IMR-90 (cell line): ENCODE measurements at regions not wholly inside any gene's neighbourhood (a gene's known extent, or its start where the extent isn't known, plus 50 kb on each side); places are given as distances from the start of the nearest gene placed in this dataset.

Experiments
- ATAC-seq: fragments of 200-7000 bp; cut with Tn5 transposase; 2 replicates; pipeline ENCODE4 v1.9.1; 2020; ENCODE audit warnings: low read depth, mild to moderate bottlenecking, moderate library complexity
- BruUV-seq: library from RNA; stranded (reverse); fragments of 400-500 nt; replicated peaks from 2 replicates; lab custom pipeline; 2021; lab: Mats Ljungman, UMichigan
- CTCF ChIA-PET: fragments of 300-600 bp; formaldehyde crosslinking; extraction: SDS; loops from one replicate; lab custom pipeline; 2021; ENCODE audit warnings: antibody characterized with exemption; lab: Yijun Ruan, JAX
- POLR2A ChIA-PET: fragments of 300-600 bp; sonication (Branson Sonifier 250); formaldehyde crosslinking; loops from one replicate; lab custom pipeline; 2022; ENCODE audit warnings: antibody characterized with exemption; ENCODE audit not compliant: unreplicated experiment; lab: Charles Lee
- DNase-seq: peaks from one replicate; pipeline ENCODE4 v3.0.0; 2013
- H2AFZ ChIP-seq: replicated peaks from 2 replicates; pipeline ENCODE3; 2013; ENCODE audit warnings: low read length, mild to moderate bottlenecking; ENCODE audit not compliant: poor library complexity
- H2AK5ac ChIP-seq: 2 replicates; pipeline ENCODE4 v1.6.1; 2013; ENCODE audit warnings: low read depth, low read length, inconsistent platforms
- H2AK9ac ChIP-seq: replicated peaks from 2 replicates; pipeline ENCODE3; 2013; ENCODE audit warnings: mild to moderate bottlenecking, low read depth, low read length, moderate library complexity; ENCODE audit not compliant: poor library complexity
- H2BK120ac ChIP-seq: 2 replicates; pipeline ENCODE4 v1.6.1; 2013; ENCODE audit warnings: low read depth, low read length, inconsistent platforms
- H2BK15ac ChIP-seq: 3 replicates; pipeline ENCODE4 v1.6.1; 2013; ENCODE audit warnings: low read depth, low read length, inconsistent platforms
- H2BK20ac ChIP-seq: 2 replicates; pipeline ENCODE4 v1.6.1; 2013; ENCODE audit warnings: low read depth, mild to moderate bottlenecking, inconsistent platforms, low read length, moderate library complexity
- H2BK5ac ChIP-seq: 2 replicates; pipeline ENCODE4 v1.6.1; 2013; ENCODE audit warnings: mild to moderate bottlenecking, low read depth, low read length, inconsistent platforms; ENCODE audit not compliant: poor library complexity, severe bottlenecking
- H3K14ac ChIP-seq: replicated peaks from 2 replicates; pipeline ENCODE4 v1.6.1; 2013; ENCODE audit warnings: low read depth, low read length, inconsistent platforms
- H3K18ac ChIP-seq: 2 replicates; pipeline ENCODE4 v1.6.1; 2013; ENCODE audit warnings: low read depth, low read length, control low read depth
- H3K23ac ChIP-seq: 2 replicates; pipeline ENCODE4 v1.6.1; 2013; ENCODE audit warnings: low read depth, low read length, inconsistent platforms
- H3K27ac ChIP-seq: 2 replicates; pipeline ENCODE4 v1.5.1; 2013; ENCODE audit warnings: mild to moderate bottlenecking, control low read depth, low read length; ENCODE audit not compliant: insufficient read depth
- H3K27me3 ChIP-seq: 2 replicates; pipeline ENCODE4 v1.6.1; 2013; ENCODE audit warnings: low read length; ENCODE audit not compliant: control insufficient read depth, insufficient read depth
- H3K36me3 ChIP-seq: 2 replicates; pipeline ENCODE4 v1.6.1; 2013; ENCODE audit warnings: low read length, mixed read lengths; ENCODE audit not compliant: control insufficient read depth, insufficient read depth
- H3K4ac ChIP-seq: 2 replicates; pipeline ENCODE4 v1.6.1; 2013; ENCODE audit warnings: low read depth, low read length, inconsistent platforms
- H3K4me1 ChIP-seq: 2 replicates; pipeline ENCODE4 v1.6.1; 2013; ENCODE audit warnings: low read length, mixed read lengths; ENCODE audit not compliant: control insufficient read depth, insufficient read depth
- H3K4me2 ChIP-seq: 2 replicates; pipeline ENCODE4 v1.6.1; 2013; ENCODE audit warnings: low read depth, mild to moderate bottlenecking, control low read depth, low read length, moderate library complexity
- H3K4me3 ChIP-seq: 2 replicates; pipeline ENCODE4 v1.5.1; 2013; ENCODE audit warnings: low read depth, mild to moderate bottlenecking, control low read depth, low read length, moderate library complexity; ENCODE audit not compliant: insufficient read depth
- H3K56ac ChIP-seq: 2 replicates; pipeline ENCODE4 v1.6.1; 2013; ENCODE audit warnings: low read length, inconsistent platforms; ENCODE audit not compliant: insufficient read depth; ENCODE audit errors: extremely low read depth
- H3K79me1 ChIP-seq, 2 experiments: 2 replicates each; pipeline ENCODE4 v1.6.1; 2013; ENCODE audit warnings: low read length in 2 of 2, inconsistent platforms in 1 of 2, low read depth in 1 of 2
- H3K9ac ChIP-seq: 2 replicates; pipeline ENCODE4 v1.6.1; 2013; ENCODE audit warnings: low read depth, low read length, control low read depth
- H3K9me1 ChIP-seq: 2 replicates; pipeline ENCODE4 v1.6.1; 2013; ENCODE audit warnings: low read length, inconsistent platforms; ENCODE audit not compliant: insufficient read depth
- H3K9me3 ChIP-seq: 2 replicates; pipeline ENCODE4 v1.6.1; 2013; ENCODE audit warnings: low read length; ENCODE audit not compliant: control insufficient read depth, insufficient read depth
- H4K20me1 ChIP-seq: 2 replicates; pipeline ENCODE4 v1.6.1; 2013; ENCODE audit warnings: low read length, inconsistent platforms; ENCODE audit not compliant: insufficient read depth
- H4K5ac ChIP-seq: 2 replicates; pipeline ENCODE4 v1.6.1; 2013; ENCODE audit warnings: mild to moderate bottlenecking, low read depth, low read length, control low read depth
- H4K8ac ChIP-seq, 2 experiments: 2 replicates each; pipeline ENCODE4 v1.6.1; 2013; ENCODE audit warnings: low read depth in 2 of 2, low read length in 2 of 2, control low read depth in 1 of 2, inconsistent platforms in 1 of 2
- H4K91ac ChIP-seq: 2 replicates; pipeline ENCODE4 v1.6.1; 2013; ENCODE audit warnings: low read depth, low read length, inconsistent platforms; ENCODE audit not compliant: insufficient read depth
- BHLHE40 ChIP-seq: fragments of 150-350 bp; IDR thresholded peaks from 2 replicates; pipeline ENCODE4 v1.6.1; 2016; ENCODE audit warnings: mild to moderate bottlenecking, low read depth, low read length
- CEBPB ChIP-seq: IDR thresholded peaks from 2 replicates; pipeline ENCODE4 v1.6.1; 2012; ENCODE audit warnings: low read depth, low read length, improper control_type of control experiment
- CHD1 ChIP-seq: IDR thresholded peaks from 2 replicates; pipeline ENCODE4 v1.6.1; 2012; ENCODE audit warnings: low read depth, low read length, improper control_type of control experiment
- FOS ChIP-seq: fragments of 150-350 bp; IDR thresholded peaks from 2 replicates; pipeline ENCODE4 v1.6.1; 2016; ENCODE audit warnings: low read depth, low read length
- MAFK ChIP-seq: IDR thresholded peaks from 2 replicates; pipeline ENCODE4 v1.6.1; 2012; ENCODE audit warnings: low read depth, low read length, improper control_type of control experiment
- MAZ ChIP-seq: IDR thresholded peaks from 2 replicates; pipeline ENCODE4 v1.6.1; 2012; ENCODE audit warnings: low read depth, mild to moderate bottlenecking, low read length, improper control_type of control experiment, moderate library complexity, borderline replicate concordance
- MXI1 ChIP-seq: IDR thresholded peaks from 2 replicates; pipeline ENCODE4 v1.6.1; 2012; ENCODE audit warnings: low read depth, mild to moderate bottlenecking, low read length, moderate library complexity, borderline replicate concordance
- NFE2L2 ChIP-seq: fragments of 150-350 bp; IDR thresholded peaks from 2 replicates; pipeline ENCODE4 v1.6.1; 2016; ENCODE audit warnings: low read depth, mild to moderate bottlenecking, low read length
- SMC3 ChIP-seq: fragments of 150-350 bp; IDR thresholded peaks from 2 replicates; pipeline ENCODE4 v1.6.1; 2016; ENCODE audit warnings: low read depth, mild to moderate bottlenecking, antibody characterized with exemption, low read length, moderate library complexity
- WGBS, 2 experiments: methylation state at CpG; one replicate each; pipeline versions ENCODE4 v1.1.5 to v1.1.7; 2013; ENCODE audit warnings: missing lambda C conversion rate in 2 of 2; ENCODE audit not compliant: insufficient read length in 1 of 2; ENCODE audit errors: extremely low coverage in 2 of 2; 5-methylcytosine and 5-hydroxymethylcytosine counted together
- dilution Hi-C: fragments of 300-500 bp; cut with HindIII; formaldehyde crosslinking; loops from one replicate; pipeline ENCODE4 v1.14.3; 2018; ENCODE audit warnings: low sequenced_read_pairs; ENCODE audit not compliant: unreplicated experiment
- in situ Hi-C: fragments of 300-500 bp; cut with MboI; formaldehyde crosslinking; loops from 3 replicates; pipeline ENCODE4 v1.14.3; 2019; ENCODE audit warnings: low sequenced_read_pairs, inconsistent platforms, mixed read lengths
- intact Hi-C: fragments of 100-400 bp; cut with micrococcal nuclease; formaldehyde crosslinking; loops from 2 replicates; pipeline ENCODE4 v1.10.0; 2022
- TF ChIP-seq, protein P1 (sequence below): fragments of 150-350 bp; IDR thresholded peaks from 2 replicates; pipeline ENCODE4 v1.6.1; 2016; ENCODE audit warnings: low read depth, mild to moderate bottlenecking, low read length, moderate library complexity, borderline replicate concordance
- TF ChIP-seq, protein P2 (sequence below): conservative IDR thresholded peaks from 2 replicates; pipeline ENCODE4 v1.5.1; 2012; ENCODE audit warnings: mild to moderate bottlenecking, low read depth, low read length, improper control_type of control experiment

DNA sequence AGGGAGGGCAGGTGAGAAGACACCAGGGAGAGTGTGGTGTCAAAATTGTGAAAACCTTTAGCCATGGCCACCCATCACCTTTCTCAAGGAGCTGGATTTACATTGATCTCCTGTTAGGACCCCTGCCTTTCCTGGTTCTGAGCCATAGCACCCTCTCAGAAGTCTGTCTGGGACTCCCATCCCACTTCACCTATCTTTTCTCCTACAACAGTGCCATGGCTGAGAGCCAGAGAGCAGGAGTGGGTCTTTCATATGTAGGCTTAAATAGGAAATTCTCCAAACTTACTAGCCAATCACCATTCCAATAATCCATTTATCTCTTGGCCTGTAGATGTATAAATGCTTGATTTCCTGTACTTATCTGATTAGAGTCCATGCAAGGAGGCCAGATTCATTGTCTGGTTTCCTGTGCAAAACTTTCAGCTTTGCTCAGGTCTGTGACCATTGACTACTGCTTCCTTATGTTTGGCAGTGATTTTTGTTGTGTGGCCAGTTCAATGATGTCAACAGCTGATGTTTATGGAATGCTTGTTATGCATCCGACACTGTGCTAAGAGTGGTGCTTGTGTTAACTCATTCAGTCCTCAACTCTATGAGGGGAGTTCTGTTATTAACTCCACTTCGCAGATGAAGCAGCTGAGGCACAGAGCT, 57.6 kb upstream of the IGFBP5 start:
- intact Hi-C loops (no loop called here), dilution Hi-C loops (no loop called here), in situ Hi-C loops (no loop called here)
- DNase-seq (peak; percentile 11), ATAC-seq (peak; percentile 75)
- H3K27ac ChIP-seq, result no peak overlapping the region
- no peak overlapping the region for H3K56ac ChIP-seq
- no peak overlapping the region for H2BK15ac ChIP-seq
- no peaks in the 10 kb centered on the region for H3K9me1 ChIP-seq
- no peak overlapping the region for H4K5ac ChIP-seq
- no peak overlapping the region for H2AK5ac ChIP-seq
- ChIA-PET CTCF (interaction anchor here (1.0 kb wide), 1 partner anchor 48 kb away, joined by 3 read pairs; no protein-coding TSS in a partner anchor), POLR2A (interaction anchor here (0.5 kb wide), 1 partner anchor 118 kb away, joined by 4 read pairs; no protein-coding TSS in a partner anchor)
- no peak overlapping the region for H2BK20ac ChIP-seq
- no peak overlapping the region for H3K4me3 ChIP-seq
- no TSS peak for BruUV-seq
- peaks cover 2% of the 10 kb centered on the region; the same call in 1 of the 2 replicates for H3K4me1 ChIP-seq
- no peaks in the 10 kb centered on the region for H4K20me1 ChIP-seq
- H2AFZ ChIP-seq, result no peak overlapping the region
- no peaks in the 10 kb centered on the region for H3K79me1 ChIP-seq
- H3K27me3 ChIP-seq, result peaks cover 22% of the 10 kb centered on the region
- H2AK9ac ChIP-seq, result peak overlapping the region; percentile 23
- H2BK120ac ChIP-seq, result no peak overlapping the region
- H3K23ac ChIP-seq, result no peak overlapping the region
- H3K18ac ChIP-seq, result no peak overlapping the region; the same call in 1 of the 2 replicates
- no peak overlapping the region for H3K14ac ChIP-seq
- TF ChIP-seq NFE2L2, result no peak
- no peak for TF ChIP-seq CHD1
- no peak for TF ChIP-seq BHLHE40
- no peak for TF ChIP-seq SMC3
- TF ChIP-seq MAZ, result no peak
- TF ChIP-seq MAFK, result no peak
- no peak for TF ChIP-seq FOS
- TF ChIP-seq, protein P1, sequence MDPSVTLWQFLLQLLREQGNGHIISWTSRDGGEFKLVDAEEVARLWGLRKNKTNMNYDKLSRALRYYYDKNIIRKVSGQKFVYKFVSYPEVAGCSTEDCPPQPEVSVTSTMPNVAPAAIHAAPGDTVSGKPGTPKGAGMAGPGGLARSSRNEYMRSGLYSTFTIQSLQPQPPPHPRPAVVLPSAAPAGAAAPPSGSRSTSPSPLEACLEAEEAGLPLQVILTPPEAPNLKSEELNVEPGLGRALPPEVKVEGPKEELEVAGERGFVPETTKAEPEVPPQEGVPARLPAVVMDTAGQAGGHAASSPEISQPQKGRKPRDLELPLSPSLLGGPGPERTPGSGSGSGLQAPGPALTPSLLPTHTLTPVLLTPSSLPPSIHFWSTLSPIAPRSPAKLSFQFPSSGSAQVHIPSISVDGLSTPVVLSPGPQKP, result no peak
- TF ChIP-seq, protein P2, sequence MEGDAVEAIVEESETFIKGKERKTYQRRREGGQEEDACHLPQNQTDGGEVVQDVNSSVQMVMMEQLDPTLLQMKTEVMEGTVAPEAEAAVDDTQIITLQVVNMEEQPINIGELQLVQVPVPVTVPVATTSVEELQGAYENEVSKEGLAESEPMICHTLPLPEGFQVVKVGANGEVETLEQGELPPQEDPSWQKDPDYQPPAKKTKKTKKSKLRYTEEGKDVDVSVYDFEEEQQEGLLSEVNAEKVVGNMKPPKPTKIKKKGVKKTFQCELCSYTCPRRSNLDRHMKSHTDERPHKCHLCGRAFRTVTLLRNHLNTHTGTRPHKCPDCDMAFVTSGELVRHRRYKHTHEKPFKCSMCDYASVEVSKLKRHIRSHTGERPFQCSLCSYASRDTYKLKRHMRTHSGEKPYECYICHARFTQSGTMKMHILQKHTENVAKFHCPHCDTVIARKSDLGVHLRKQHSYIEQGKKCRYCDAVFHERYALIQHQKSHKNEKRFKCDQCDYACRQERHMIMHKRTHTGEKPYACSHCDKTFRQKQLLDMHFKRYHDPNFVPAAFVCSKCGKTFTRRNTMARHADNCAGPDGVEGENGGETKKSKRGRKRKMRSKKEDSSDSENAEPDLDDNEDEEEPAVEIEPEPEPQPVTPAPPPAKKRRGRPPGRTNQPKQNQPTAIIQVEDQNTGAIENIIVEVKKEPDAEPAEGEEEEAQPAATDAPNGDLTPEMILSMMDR, result no peak
- no peak for TF ChIP-seq MXI1
- no peak for TF ChIP-seq CEBPB
- no CpG with 5 or more reads among the region's 2 CpGs for WGBS, 2 experiments
- H3K4me2 ChIP-seq, result no peak overlapping the region
- H3K4ac ChIP-seq, result no peak overlapping the region
- no peak overlapping the region for H4K91ac ChIP-seq
- no peaks in the 10 kb centered on the region; the same call in 1 of the 2 replicates for H3K9me3 ChIP-seq
- no peak overlapping the region for H2BK5ac ChIP-seq
- no peaks in the 10 kb centered on the region for H3K36me3 ChIP-seq
- H4K8ac ChIP-seq, result no peak overlapping the region; a peak in 1 of 4 replicates
- no peak overlapping the region for H3K9ac ChIP-seq
